ENCODE measurements at regions not wholly inside any gene's neighbourhood (a gene's known extent, or its start where the extent isn't known, plus 50 kb on each side); places are given as distances from the start of the nearest gene placed in this dataset.
"Not testable (repeated sequence)": the region's sequence is repeated elsewhere in the genome, so short reads cannot be mapped to it uniquely, and the experiment has no call there.

DNA sequence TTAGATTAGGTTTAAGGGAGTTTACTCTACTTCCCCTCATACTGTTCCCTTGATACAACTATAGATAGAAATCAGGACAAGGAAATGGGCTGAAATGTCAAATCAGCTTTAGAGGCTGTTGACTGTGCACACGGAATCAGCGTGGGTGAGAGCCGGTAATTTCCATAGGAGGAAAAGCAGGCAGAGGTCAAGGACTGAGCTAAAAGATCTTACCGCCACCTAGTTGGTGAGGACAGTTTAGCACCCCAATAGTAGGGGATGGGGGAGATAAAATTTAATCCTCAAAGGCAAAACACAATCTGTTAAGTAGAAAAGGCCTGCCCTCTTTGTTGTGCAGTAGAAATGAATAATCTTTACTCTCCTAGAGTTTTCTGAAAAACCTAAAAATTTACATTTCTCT, 1154.5 kb upstream of the CHAC2 start:
- DNase-seq: no peak

DNA sequence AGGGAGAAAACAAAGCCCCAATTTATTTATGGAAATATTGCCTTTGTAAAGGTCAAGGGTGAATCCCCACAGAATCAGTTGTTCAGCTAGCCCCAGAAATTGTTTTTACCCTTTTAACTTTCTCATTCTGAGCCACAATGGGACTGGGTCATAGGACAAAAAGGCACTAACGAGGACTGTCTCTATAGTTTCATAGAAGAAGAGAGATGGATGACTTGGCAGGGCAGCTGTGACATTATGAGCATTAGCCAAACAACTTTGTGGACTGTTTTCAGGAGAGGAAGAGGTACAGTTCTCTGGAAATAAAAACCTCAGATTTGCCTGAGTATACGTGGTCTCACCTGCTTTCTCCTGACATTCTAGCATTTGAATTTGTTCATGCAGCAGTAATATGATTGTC, 1155.8 kb upstream of the CHAC2 start:
- DNase-seq: no peak

DNA sequence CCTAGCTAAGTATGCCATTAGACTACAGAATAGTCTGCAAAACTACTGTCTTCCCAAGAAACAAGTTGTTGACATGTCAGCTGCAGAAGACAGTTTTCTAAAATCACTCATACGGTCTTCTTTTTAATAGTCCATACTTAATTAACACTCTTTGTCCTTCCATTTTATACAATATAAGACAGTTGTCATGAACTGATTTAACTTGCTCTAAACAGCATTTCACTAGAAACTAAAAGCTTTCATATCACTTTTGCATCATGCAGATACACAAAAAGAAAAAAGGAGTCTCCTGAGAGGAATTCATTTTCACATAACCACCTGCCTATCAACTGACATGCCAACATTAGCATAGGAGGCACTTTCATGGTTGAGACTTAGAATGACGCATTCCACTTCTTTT, 1159.6 kb upstream of the CHAC2 start:
- no peak for DNase-seq

DNA sequence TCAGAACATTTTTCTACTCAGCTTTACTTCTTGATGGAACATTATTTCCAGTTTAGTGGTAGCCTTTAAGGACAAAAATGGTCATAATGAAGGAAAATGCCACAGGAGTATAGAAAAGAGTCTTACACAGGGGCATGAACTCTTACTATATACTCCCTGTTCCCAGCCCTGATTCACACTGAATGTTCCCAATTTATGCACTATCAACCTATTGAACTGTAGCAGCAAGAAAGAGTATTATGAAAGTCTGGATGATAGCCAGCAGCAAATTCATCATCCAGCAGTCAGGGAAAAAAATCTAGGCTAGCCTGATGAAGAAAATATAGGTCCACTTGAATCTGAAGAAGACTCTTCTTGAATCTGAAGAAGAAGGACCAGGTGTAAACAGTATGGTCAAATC, 1170.3 kb upstream of the CHAC2 start:
- DNase-seq: no peak

- no peak for DNase-seq
These were observed 1173.6 kb upstream of the CHAC2 start for GRCh38 chr2:52594026-52594425.

GRCh38 chr2:52584071-52584470, 1183.5 kb upstream of the CHAC2 start:
- DNase-seq: not testable (repeated sequence)

DNA sequence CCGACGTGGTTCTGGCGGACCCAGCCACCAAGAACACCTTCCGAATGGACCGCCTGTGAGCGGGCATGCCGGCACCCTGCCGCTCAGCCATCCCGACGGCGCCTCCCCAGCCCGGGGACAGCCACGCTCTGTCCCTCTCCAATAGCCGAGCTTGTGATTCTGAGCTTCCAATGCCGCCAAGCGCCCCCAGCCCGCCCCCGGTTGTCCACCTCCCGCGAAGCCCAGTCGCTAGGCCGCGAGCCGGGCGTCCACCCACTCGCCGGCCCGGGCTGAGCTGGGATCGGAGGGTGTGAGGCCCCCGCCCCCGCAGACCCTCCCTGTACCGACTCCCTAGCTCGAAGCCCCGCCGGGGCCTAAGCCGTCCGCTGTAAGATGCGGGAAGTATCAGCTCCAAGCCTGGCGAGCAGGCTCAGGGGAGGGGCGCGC, 1195.1 kb upstream of the CHAC2 start:
- DNase-seq: no peak

DNA sequence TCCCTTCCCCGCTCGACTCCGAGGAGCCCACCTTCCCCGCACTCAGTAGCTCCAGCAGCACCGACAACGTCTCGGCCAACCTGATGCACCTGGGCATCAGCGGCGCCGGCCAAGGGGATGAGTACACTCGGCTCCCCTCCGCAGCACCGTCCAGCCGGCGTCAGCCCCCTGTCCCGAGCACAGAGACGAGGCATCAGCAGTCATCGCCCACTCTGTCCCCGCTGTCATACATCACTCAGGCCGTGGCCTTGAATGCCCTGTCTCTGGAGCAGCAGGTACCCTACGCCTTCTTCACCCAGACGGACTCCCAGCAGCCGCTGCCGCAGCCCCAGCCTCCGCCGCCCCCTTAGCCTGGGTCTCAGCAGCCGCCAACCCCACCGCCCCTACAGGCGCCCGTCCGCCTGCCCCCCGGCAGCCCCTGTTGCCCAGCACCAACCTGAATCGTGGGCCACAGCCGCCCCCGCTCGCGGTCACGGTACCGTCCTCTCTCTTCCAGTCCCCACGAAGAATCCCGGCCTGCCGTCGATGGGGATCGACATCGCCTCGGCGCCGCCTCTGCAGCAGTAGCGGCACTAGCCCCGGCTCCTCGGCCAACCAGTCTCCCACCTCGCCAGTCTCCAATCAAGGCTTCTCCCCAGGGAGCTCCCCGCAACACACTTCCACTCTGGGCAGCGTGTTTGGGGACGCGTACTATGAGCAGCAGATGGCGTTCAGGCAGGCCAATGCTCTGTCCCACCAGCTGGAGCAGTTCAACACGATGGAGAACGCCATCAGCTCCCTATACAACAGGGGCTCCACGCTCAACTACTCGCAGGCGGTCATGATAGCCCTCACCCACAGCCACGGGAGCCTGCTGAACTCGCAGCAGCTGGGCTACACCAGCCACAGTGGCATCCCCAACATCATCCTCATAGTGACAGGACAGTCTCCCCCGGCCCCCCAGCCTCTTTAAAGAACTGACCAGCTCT, 1195.9 kb upstream of the CHAC2 start:
- DNase-seq: no peak

DNA sequence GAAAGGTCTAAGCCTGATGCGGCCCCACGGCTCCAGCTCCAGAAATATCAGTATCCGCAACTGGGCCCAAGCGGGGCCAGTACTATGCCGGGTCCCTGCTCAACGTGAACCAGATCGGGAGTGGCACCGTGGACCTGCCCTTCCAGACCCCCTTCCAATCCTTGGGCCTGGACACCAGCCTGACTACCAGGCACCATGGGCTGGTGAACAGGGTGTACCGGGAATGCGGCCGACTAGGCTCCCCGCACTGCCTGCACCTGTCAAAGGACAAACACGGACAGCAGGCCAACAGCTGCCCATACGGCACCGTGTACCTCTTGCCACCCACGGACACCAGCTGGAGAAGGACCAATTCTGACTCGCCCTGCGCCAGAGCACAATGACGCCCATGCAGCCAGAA, 1196.9 kb upstream of the CHAC2 start:
- DNase-seq: no peak

DNA sequence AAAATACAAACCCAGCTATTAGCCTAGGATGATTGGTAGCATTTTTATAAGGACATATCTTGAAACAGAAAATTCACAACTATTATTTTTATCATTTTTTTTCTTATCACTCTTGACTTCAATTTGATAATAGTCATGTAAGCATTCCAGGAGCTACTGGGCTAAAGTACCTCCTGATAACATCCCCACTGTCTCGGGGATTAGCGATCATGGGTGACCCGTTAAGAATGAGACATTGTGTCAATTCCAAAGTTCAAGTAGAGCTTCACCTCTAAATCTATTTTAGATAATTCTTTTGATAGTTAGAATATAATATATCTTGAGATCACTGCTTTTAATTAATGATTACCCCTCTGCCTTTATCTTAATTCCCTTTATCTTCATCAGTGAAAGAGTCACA, 1204.5 kb upstream of the CHAC2 start:
- no peak for DNase-seq

GRCh38 chr2:52558265-52558664, 1209.3 kb upstream of the CHAC2 start:
- DNase-seq: no peak

DNA sequence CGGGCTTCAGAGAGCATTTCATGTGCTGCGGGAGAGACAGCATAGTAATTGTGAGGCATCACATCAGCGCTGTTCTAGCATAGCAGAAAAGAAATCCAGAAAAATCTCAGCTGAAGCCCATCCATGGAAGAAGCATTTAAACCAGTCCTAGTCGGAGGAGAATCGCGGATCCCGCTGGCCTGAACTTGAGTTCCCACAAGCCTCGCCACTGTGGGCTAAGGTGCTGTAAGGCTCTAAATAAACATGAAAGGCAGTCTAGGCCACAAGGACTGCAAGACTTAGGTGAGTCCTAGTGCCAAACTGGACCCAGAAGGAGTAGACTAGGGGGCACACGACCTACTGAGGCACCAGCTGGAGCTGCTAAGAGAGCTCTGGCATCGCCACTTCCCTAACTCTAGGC, 1225.3 kb upstream of the CHAC2 start:
- no peak for DNase-seq

- no peak for DNase-seq
These were observed 1228.3 kb upstream of the CHAC2 start for GRCh38 chr2:52539026-52539970.

- DNase-seq: no peak
These were observed 1230.0 kb upstream of the CHAC2 start for GRCh38 chr2:52537588-52537987.

GRCh38 chr2:52536929-52537460, 1230.6 kb upstream of the CHAC2 start:
- DNase-seq: no peak

DNA sequence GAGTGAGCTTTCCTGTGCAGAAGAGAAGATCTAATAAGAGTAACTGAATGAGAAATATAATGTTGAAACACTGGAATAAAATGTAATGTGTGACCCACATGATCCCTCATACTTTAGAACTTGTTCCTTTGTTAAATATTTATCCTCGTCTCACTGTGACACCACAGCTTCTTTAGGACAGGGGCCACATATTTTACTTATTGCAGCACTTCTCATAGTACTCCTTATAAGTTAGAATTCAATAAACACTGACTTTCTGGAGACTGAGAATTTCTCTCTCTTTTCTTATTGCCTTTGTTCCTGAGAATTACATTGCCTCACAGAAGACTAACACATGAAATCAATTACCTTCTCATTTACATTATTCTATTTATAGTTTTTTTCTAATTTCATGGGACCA, 1234.6 kb upstream of the CHAC2 start:
- DNase-seq: no peak

DNA sequence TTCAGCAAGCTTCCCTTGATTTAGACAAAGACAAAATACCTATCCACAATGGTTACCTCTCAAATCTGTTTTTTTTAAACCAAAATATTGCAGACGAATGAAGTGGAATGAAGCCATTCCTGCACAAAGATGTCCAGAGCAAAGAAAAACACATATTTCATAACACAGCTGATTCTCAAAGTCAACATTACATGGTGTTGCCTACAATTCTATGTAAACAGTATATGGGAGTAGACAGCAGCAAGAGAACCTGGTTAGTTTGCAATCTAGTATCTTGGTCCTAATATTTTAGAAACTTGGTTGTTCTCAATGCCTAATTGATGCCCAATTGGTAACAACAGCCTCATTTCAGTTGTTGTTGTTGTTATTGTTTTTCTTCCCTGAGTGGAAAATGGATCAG, 1240.9 kb upstream of the CHAC2 start:
- DNase-seq: no peak

DNA sequence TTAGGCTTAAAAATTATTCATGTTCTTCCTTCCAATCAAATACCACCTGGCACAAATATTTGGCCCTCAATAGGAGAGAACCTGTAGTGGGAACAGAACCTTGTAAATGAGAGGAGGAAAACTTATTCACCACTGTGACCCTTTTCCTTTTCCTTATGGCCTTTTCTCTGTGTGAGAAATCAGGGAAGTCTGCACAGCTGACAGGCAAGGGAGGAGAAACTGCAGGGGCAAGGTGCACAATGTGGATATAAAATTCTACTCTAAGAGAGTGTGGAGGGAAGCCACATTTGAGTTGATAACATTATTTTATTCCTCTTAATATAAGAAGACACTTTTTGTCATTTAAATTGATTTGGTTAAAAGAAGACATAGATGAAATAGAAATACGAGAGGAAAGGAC, 1247.0 kb upstream of the CHAC2 start:
- no peak for DNase-seq

DNA sequence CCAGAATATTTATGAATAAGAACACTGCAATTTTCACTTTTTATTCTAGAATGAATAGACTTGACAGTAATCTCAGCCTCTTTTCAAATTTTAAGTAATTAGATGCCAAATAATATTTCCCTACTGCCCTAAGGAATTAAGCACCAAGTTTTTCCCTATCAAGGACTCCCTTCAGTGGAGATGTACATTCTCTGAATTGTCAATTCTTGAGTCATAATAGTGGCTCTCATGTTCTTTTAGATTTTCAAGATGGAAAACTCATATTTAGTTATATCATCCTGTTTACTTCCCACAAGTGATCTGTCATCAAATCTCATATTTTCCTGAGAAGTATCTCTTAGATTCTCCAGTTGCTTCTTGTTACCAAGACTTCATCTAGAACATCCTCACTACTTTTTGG, 1248.9 kb upstream of the CHAC2 start:
- DNase-seq: no peak

DNA sequence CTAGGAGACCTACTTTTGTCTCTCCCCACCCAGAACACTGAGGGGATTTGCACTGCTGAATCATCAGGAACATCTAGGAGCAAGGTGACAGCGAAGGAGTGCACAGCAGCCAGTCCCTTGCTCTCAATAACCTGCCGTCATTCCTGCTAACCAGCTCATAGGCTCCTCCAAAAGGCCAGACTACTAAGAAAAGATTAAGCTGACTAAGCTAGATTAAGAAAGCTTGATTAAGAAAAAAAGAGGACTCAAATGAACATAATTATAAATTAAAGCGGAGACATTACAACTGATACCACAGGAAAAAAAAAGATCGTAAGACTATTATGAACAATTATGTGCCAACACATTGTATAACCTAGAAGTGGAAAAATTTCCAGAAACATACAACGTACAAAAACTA, 1254.8 kb upstream of the CHAC2 start:
- no peak for DNase-seq

GRCh38 chr2:52510432-52510831, 1257.2 kb upstream of the CHAC2 start:
- no peak for DNase-seq

- DNase-seq: no peak
These were observed 1265.1 kb upstream of the CHAC2 start for GRCh38 chr2:52502476-52502860.

- DNase-seq: no peak
These were observed 1265.7 kb upstream of the CHAC2 start for GRCh38 chr2:52501715-52502475.

All from stimulated activated CD4-positive, alpha-beta T cell treated with anti-CD3 and anti-CD28 coated beads, Interleukin-15, amount 100 ng/mL, for 24 hours (primary cell).